CD4-positive, alpha-beta T cell (primary cell): ENCODE measurements at regions not wholly inside any gene's neighbourhood (a gene's known extent, or its start where the extent isn't known, plus 50 kb on each side); places are given as distances from the start of the nearest gene placed in this dataset.

Source experiments
- ATAC-seq: fragments of 200-7000 bp; cut with Tn5 transposase; one replicate; pipeline ENCODE4 v1.10.0; 2022; ENCODE audit warnings: mild to moderate bottlenecking; ENCODE audit not compliant: poor library complexity
- CTCF ChIA-PET: fragments of 350-600 bp; sonication (Branson Sonifier 250); formaldehyde crosslinking; loops from one replicate; lab custom pipeline; 2021; ENCODE audit warnings: antibody characterized with exemption, inconsistent platforms; lab: Charles Lee
- POLR2A ChIA-PET: fragments of 350-600 bp; sonication (Branson Sonifier 250); formaldehyde crosslinking; loops from one replicate; lab custom pipeline; 2021; ENCODE audit warnings: antibody characterized with exemption, inconsistent platforms; lab: Charles Lee
- DNase-seq, 14 experiments: peaks; one replicate each; pipeline ENCODE4 v3.0.0-alpha.2; 2013 to 2020; ENCODE audit warnings: mixed read lengths in 2 of 14
- H3K27ac ChIP-seq, 2 donors: one replicate each; pipeline versions ENCODE4 v1.5.1 to v1.7.0; 2013; ENCODE audit warnings: low read length in 2 of 2, low read depth in 1 of 2, mild to moderate bottlenecking in 1 of 2
- H3K27me3 ChIP-seq, 2 experiments: 1 replicate in 1 of 2; 2 replicates in 1 of 2; pipeline versions ENCODE4 v1.6.1 to v1.7.0; 2013; ENCODE audit warnings: low read length in 2 of 2, control low read depth in 1 of 2, mild to moderate bottlenecking in 1 of 2, moderate library complexity in 1 of 2; ENCODE audit not compliant: insufficient read depth in 2 of 2, control insufficient read depth in 1 of 2
- H3K36me3 ChIP-seq: one replicate; pipeline ENCODE4 v1.6.1; 2013; ENCODE audit warnings: low read length, control low read depth; ENCODE audit not compliant: insufficient read depth
- H3K4me1 ChIP-seq: one replicate; pipeline ENCODE4 v1.6.1; 2013; ENCODE audit warnings: low read length, control low read depth; ENCODE audit not compliant: insufficient read depth
- H3K4me3 ChIP-seq: one replicate; pipeline ENCODE4 v1.5.1; 2013; ENCODE audit warnings: mild to moderate bottlenecking, low read length, moderate library complexity
- H3K9me3 ChIP-seq, 2 experiments: 1 replicate in 1 of 2; 2 replicates in 1 of 2; pipeline versions ENCODE4 v1.6.1 to v1.7.0; 2013; ENCODE audit warnings: low read length in 2 of 2, mild to moderate bottlenecking in 2 of 2, control low read depth in 1 of 2, moderate library complexity in 1 of 2; ENCODE audit not compliant: control insufficient read depth in 1 of 2, insufficient read depth in 1 of 2
- H3K27ac Mint-ChIP-seq: one replicate; pipeline ENCODE4 v1.8.0; 2020; ENCODE audit warnings: mixed read lengths
- H3K27me3 Mint-ChIP-seq: one replicate; pipeline ENCODE4 v1.8.0; 2021; ENCODE audit warnings: mixed read lengths
- H3K36me3 Mint-ChIP-seq: one replicate; pipeline ENCODE4 v1.8.0; 2021; ENCODE audit warnings: low read depth, mixed read lengths
- H3K4me1 Mint-ChIP-seq: one replicate; pipeline ENCODE4 v1.8.0; 2021; ENCODE audit warnings: low read depth, mixed read lengths
- H3K4me3 Mint-ChIP-seq: one replicate; pipeline ENCODE4 v1.8.0; 2020; ENCODE audit warnings: mild to moderate bottlenecking, mixed read lengths
- H3K9me3 Mint-ChIP-seq: one replicate; pipeline ENCODE4 v1.8.0; 2020; ENCODE audit warnings: mixed read lengths
- CTCF ChIP-seq: fragments of 200-600 bp; IDR thresholded peaks from one replicate; pipeline ENCODE4 v1.8.0; 2022; ENCODE audit warnings: antibody characterized with exemption, mild to moderate bottlenecking
- intact Hi-C, 2 experiments: fragments of 100-400 bp; cut with DNase I in 1 of 2; cut with micrococcal nuclease in 1 of 2; formaldehyde crosslinking; loops; one replicate each; pipeline versions ENCODE4 v1.15.1 to v1.9.0; 2023 to 2025; cut with DNase I, micrococcal nuclease

GRCh38 chr3:134083008-134083407 is 53.3 kb upstream of the SLCO2A1 start:
- Histone ChIP-seq H3K27ac (no peak overlapping the region), H3K27me3 (peaks cover 0 to 6% of the 10 kb centered on the region in 2 experiments), H3K9me3 (peaks cover 0 to 14% of the 10 kb centered on the region in 2 experiments), H3K4me1 (no peaks in the 10 kb centered on the region), H3K36me3 (no peaks in the 10 kb centered on the region), H3K4me3 (no peak overlapping the region)
- intact Hi-C loops = no loop called here
- ChIA-PET POLR2A (no interaction called here), CTCF (no interaction called here)
- no peak for ATAC-seq
- Mint-ChIP-seq H3K9me3 (peaks cover 2% of the 10 kb centered on the region), H3K27ac (no peak overlapping the region), H3K27me3 (peaks cover 3% of the 10 kb centered on the region), H3K4me3 (no peak overlapping the region), H3K36me3 (no peaks in the 10 kb centered on the region), H3K4me1 (no peaks in the 10 kb centered on the region)
- TF ChIP-seq CTCF = no peak
- no peak for DNase-seq

- ATAC-seq (no peak), DNase-seq (no peak)
- H3K36me3 Mint-ChIP-seq = no peaks in the 10 kb centered on the region
- Histone ChIP-seq H3K36me3 (no peaks in the 10 kb centered on the region), H3K4me3 (no peak overlapping the region), H3K4me1 (no peaks in the 10 kb centered on the region), H3K9me3 (peaks cover 0 to 15% of the 10 kb centered on the region in 2 experiments), H3K27me3 (peaks cover 0 to 6% of the 10 kb centered on the region in 2 experiments), H3K27ac (no peak overlapping the region)
- ChIA-PET POLR2A (no interaction called here), CTCF (interaction anchor here (0.6 kb wide), 1 partner anchor 10 kb away, joined by 4 read pairs; no protein-coding TSS in a partner anchor)
- no peak overlapping the region for H3K27ac Mint-ChIP-seq
- H3K27me3 Mint-ChIP-seq = peaks cover 3% of the 10 kb centered on the region
- intact Hi-C loops = no loop called here
- no peaks in the 10 kb centered on the region for H3K4me1 Mint-ChIP-seq
- no peak overlapping the region for H3K4me3 Mint-ChIP-seq
- TF ChIP-seq CTCF = no peak
- H3K9me3 Mint-ChIP-seq = peaks cover 2% of the 10 kb centered on the region
Measured at GRCh38 chr3:134082582-134082981, 52.9 kb upstream of the SLCO2A1 start.

GRCh38 chr3:134081211-134081610 is 51.5 kb upstream of the SLCO2A1 start:
- CTCF ChIA-PET = no interaction called here

More at GRCh38 chr3:134081211-134081610, 51.5 kb upstream of the SLCO2A1 start:
- intact Hi-C loops = no loop called here
- Mint-ChIP-seq H3K27me3 (peaks cover 3% of the 10 kb centered on the region), H3K9me3 (peaks cover 2% of the 10 kb centered on the region), H3K4me3 (no peak overlapping the region), H3K27ac (no peak overlapping the region), H3K36me3 (no peaks in the 10 kb centered on the region), H3K4me1 (no peaks in the 10 kb centered on the region)
- Histone ChIP-seq H3K27ac (no peak overlapping the region), H3K36me3 (no peaks in the 10 kb centered on the region), H3K4me3 (no peak overlapping the region), H3K4me1 (no peaks in the 10 kb centered on the region), H3K9me3 (peaks cover 0 to 13% of the 10 kb centered on the region in 2 experiments), H3K27me3 (peaks cover 0 to 6% of the 10 kb centered on the region in 2 experiments)
- no peak for TF ChIP-seq CTCF
- ATAC-seq (no peak), DNase-seq (no peak)
- POLR2A ChIA-PET = no interaction called here
